Neural progenitor cell (in vitro differentiated cells): ENCODE measurements at regions not wholly inside any gene's neighbourhood (a gene's known extent, or its start where the extent isn't known, plus 50 kb on each side); places are given as distances from the start of the nearest gene placed in this dataset.

Source experiments
- DNase-seq: peaks from one replicate; pipeline ENCODE4 v3.0.0-alpha.2; 2016; ENCODE audit warnings: low spot score
- H2AFZ ChIP-seq: fragments of 200-600 bp; sonication (generic); replicated peaks from 2 replicates; pipeline ENCODE4 v1.6.1; 2016; ENCODE audit warnings: antibody characterized with exemption
- H3F3A ChIP-seq: fragments of 200-600 bp; sonication (generic); 2 replicates; pipeline ENCODE4 v1.6.1; 2016; ENCODE audit warnings: antibody characterized with exemption, low read depth
- H3K27ac ChIP-seq: fragments of 200-600 bp; sonication (generic); 2 replicates; pipeline ENCODE4 v1.5.1; 2016; ENCODE audit warnings: mild to moderate bottlenecking
- H3K27me3 ChIP-seq: fragments of 200-600 bp; sonication (generic); 2 replicates; pipeline ENCODE4 v1.6.1; 2016; ENCODE audit warnings: mild to moderate bottlenecking, moderate library complexity
- H3K36me3 ChIP-seq: fragments of 200-600 bp; sonication (generic); 2 replicates; pipeline ENCODE4 v1.5.1; 2016
- H3K4me1 ChIP-seq: fragments of 200-600 bp; sonication (generic); 2 replicates; pipeline ENCODE4 v1.6.1; 2016; ENCODE audit warnings: mixed run types
- H3K4me2 ChIP-seq: fragments of 200-600 bp; sonication (generic); 2 replicates; pipeline ENCODE4 v1.6.1; 2016
- H3K4me3 ChIP-seq: fragments of 200-600 bp; sonication (generic); 2 replicates; pipeline ENCODE4 v1.5.1; 2016
- H3K79me2 ChIP-seq: fragments of 200-600 bp; sonication (generic); 2 replicates; pipeline ENCODE4 v1.6.1; 2016; ENCODE audit warnings: low read depth
- H3K9ac ChIP-seq: fragments of 200-600 bp; sonication (generic); 2 replicates; pipeline ENCODE4 v1.6.1; 2016
- H3K9me3 ChIP-seq: fragments of 200-600 bp; sonication (generic); 2 replicates; pipeline ENCODE4 v1.5.1; 2016; ENCODE audit warnings: low read depth
- H4K20me1 ChIP-seq: fragments of 200-600 bp; sonication (generic); 2 replicates; pipeline ENCODE4 v1.6.1; 2016; ENCODE audit warnings: low read depth
- H3K27ac Mint-ChIP-seq: 3 replicates; pipeline ENCODE4 v1.8.0; 2021; ENCODE audit warnings: mixed read lengths
- H3K27me3 Mint-ChIP-seq: 2 replicates; pipeline ENCODE4 v1.8.0; 2022; ENCODE audit warnings: low read depth, mild to moderate bottlenecking, inconsistent platforms, moderate library complexity, mixed read lengths; ENCODE audit not compliant: insufficient read depth
- H3K36me3 Mint-ChIP-seq: 3 replicates; pipeline ENCODE4 v1.8.0; 2021; ENCODE audit warnings: mixed read lengths
- H3K4me1 Mint-ChIP-seq: 3 replicates; pipeline ENCODE4 v1.8.0; 2021; ENCODE audit warnings: mixed read lengths
- H3K4me3 Mint-ChIP-seq: 3 replicates; pipeline ENCODE4 v1.8.0; 2021; ENCODE audit warnings: mild to moderate bottlenecking, moderate library complexity, mixed read lengths
- H3K9me3 Mint-ChIP-seq: 3 replicates; pipeline ENCODE4 v1.8.0; 2020; ENCODE audit warnings: mixed read lengths
- EZH2 ChIP-seq: fragments of 200-600 bp; sonication (generic); IDR thresholded peaks from 2 replicates; pipeline ENCODE4 v1.6.1; 2017; ENCODE audit warnings: antibody characterized with exemption, mild to moderate bottlenecking, moderate library complexity
- EZH2phosphoT487 ChIP-seq: fragments of 200-600 bp; sonication (generic); IDR thresholded peaks from 2 replicates; pipeline ENCODE4 v1.6.1; 2017; ENCODE audit warnings: antibody characterized with exemption
- TF ChIP-seq, protein P1 (sequence below): fragments of 200-600 bp; sonication (generic); IDR thresholded peaks from 2 replicates; pipeline ENCODE4 v1.5.1; 2017; ENCODE audit warnings: antibody characterized with exemption, mild to moderate bottlenecking

DNA sequence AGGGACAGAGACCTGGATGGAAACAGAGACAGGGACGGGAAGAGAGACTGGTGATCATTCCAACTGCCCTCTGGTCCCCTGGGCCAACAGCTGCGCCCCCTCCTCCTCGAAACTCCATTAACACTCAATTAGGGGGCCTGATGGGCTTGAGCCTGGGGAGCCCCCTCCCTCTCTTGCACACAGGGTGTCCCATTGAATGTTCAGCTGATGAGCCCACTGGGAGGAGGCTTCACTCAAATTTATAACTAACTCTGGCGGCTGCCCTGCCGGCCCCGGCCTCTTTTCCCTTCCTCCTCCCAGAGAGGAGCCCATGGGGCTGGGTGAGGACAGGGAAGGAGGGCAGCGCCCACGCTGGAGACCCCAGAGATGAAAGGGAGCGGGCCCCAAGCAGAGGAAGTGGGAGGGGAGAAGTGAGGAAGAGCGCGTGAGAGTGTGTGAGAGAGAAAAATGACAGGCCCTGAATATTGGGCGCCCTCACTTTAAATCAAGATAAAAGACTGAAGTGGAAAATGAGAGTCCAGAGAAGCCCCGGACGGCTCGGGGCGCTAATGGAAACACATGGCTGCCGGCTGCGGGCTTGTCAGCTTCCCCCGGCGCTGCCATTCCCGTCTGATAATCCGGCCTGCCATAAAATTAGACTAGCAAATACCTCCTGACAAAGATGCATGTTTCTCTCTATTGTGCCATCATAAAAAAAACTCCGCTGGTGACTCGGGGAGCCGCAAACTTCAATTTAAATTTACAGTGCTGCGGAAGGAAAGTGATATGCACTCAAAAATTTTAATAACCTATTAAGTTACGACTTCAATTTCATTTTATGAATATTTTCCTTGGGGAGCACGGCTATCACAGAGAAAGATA is 58.0 kb upstream of the PAX2 start:
- H3K4me2 ChIP-seq = no peak overlapping the region
- H3K4me1 Mint-ChIP-seq = peaks cover 20% of the 10 kb centered on the region
- H3K27me3 Mint-ChIP-seq = peaks cover 47% of the 10 kb centered on the region

DNA sequence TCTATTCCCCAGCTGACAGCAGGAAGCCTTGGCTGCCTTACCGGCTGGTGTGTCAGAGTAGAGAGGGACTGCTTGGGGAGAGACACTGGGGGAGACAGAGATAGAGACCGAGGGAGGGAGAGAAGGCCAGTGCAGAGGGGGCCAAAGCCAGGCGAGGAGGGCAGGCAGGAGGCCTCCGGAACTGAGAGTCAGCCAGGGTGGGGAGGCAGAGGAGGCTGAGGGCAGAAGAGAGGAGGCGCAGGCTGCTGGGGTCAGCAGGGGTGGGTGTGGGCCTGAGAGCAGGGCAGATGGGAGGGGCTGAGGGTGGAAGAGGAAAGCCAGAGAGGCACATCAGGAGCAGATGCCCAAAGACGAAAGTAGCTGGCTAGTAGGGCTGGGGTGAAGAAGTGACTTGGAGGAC is 57.2 kb upstream of the PAX2 start:
- TF ChIP-seq, protein P1, sequence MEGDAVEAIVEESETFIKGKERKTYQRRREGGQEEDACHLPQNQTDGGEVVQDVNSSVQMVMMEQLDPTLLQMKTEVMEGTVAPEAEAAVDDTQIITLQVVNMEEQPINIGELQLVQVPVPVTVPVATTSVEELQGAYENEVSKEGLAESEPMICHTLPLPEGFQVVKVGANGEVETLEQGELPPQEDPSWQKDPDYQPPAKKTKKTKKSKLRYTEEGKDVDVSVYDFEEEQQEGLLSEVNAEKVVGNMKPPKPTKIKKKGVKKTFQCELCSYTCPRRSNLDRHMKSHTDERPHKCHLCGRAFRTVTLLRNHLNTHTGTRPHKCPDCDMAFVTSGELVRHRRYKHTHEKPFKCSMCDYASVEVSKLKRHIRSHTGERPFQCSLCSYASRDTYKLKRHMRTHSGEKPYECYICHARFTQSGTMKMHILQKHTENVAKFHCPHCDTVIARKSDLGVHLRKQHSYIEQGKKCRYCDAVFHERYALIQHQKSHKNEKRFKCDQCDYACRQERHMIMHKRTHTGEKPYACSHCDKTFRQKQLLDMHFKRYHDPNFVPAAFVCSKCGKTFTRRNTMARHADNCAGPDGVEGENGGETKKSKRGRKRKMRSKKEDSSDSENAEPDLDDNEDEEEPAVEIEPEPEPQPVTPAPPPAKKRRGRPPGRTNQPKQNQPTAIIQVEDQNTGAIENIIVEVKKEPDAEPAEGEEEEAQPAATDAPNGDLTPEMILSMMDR = no peak
- TF ChIP-seq EZH2 (no peak), EZH2phosphoT487 (no peak)
- Histone ChIP-seq H3F3A (peaks cover 8% of the 10 kb centered on the region), H3K9me3 (no peaks in the 10 kb centered on the region), H3K9ac (no peak overlapping the region), H3K27me3 (peaks cover 100% of the 10 kb centered on the region), H3K4me1 (peaks cover 23% of the 10 kb centered on the region), H3K36me3 (no peaks in the 10 kb centered on the region), H3K4me2 (no peak overlapping the region), H3K4me3 (no peak overlapping the region), H3K27ac (no peak overlapping the region), H4K20me1 (peaks cover 42% of the 10 kb centered on the region), H3K79me2 (no peaks in the 10 kb centered on the region), H2AFZ (no peak overlapping the region)
- no peak for DNase-seq
- Mint-ChIP-seq H3K27me3 (peaks cover 39% of the 10 kb centered on the region), H3K9me3 (no peaks in the 10 kb centered on the region), H3K4me3 (no peak overlapping the region), H3K36me3 (no peaks in the 10 kb centered on the region), H3K27ac (no peak overlapping the region), H3K4me1 (peaks cover 18% of the 10 kb centered on the region)

More for the DNA sequence above, 58.0 kb upstream of the PAX2 start:
- Histone ChIP-seq H3F3A (peaks cover 8% of the 10 kb centered on the region), H3K79me2 (no peaks in the 10 kb centered on the region), H3K27me3 (peaks cover 100% of the 10 kb centered on the region), H3K4me1 (peaks cover 23% of the 10 kb centered on the region), H3K27ac (no peak overlapping the region), H2AFZ (no peak overlapping the region), H4K20me1 (peaks cover 50% of the 10 kb centered on the region), H3K36me3 (no peaks in the 10 kb centered on the region), H3K9me3 (no peaks in the 10 kb centered on the region), H3K4me3 (no peak overlapping the region), H3K9ac (no peak overlapping the region)
- peaks cover 1% of the 10 kb centered on the region for H3K9me3 Mint-ChIP-seq
- peak; percentile 62 for TF ChIP-seq EZH2
- TF ChIP-seq EZH2phosphoT487 = no peak
- no peak overlapping the region for H3K4me3 Mint-ChIP-seq
- H3K36me3 Mint-ChIP-seq = no peaks in the 10 kb centered on the region
- H3K27ac Mint-ChIP-seq = no peak overlapping the region
- DNase-seq = peak; percentile 24

DNA sequence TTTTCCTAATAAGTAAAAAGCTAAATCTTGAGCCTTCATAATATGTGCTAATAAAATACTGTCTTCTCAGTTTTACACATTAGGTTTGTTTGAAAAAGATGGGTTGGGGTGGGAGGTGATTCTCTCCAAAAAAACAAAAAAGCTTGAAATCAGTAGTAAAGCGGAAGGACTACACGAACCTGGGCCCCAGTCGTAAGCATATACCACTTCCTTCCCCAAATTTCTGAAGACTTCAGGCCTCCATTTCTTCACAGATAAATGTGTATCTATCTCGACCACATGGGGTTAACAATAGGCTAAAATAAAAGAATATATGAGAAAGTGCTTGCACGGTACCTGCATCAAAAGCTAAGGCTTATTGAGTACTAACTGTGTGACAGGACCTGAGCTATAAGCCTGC is 51.6 kb upstream of the PAX2 start:
- H3K79me2 ChIP-seq = no peaks in the 10 kb centered on the region
- no peak overlapping the region for H3K27ac ChIP-seq
- no peak for TF ChIP-seq EZH2phosphoT487
- TF ChIP-seq EZH2 = no peak
- TF ChIP-seq, protein P1 = no peak
- no peaks in the 10 kb centered on the region for H4K20me1 ChIP-seq
- Mint-ChIP-seq H3K27ac (no peak overlapping the region), H3K4me3 (no peak overlapping the region), H3K36me3 (no peaks in the 10 kb centered on the region), H3K4me1 (no peaks in the 10 kb centered on the region), H3K27me3 (peaks cover 11% of the 10 kb centered on the region), H3K9me3 (no peaks in the 10 kb centered on the region)
- no peak overlapping the region for H3K4me2 ChIP-seq
- H3K4me3 ChIP-seq = no peak overlapping the region
- H3K27me3 ChIP-seq = peaks cover 99% of the 10 kb centered on the region
- no peaks in the 10 kb centered on the region for H3K36me3 ChIP-seq
- no peak overlapping the region for H2AFZ ChIP-seq
- no peak overlapping the region for H3K9ac ChIP-seq
- no peaks in the 10 kb centered on the region for H3K9me3 ChIP-seq
- H3K4me1 ChIP-seq = no peaks in the 10 kb centered on the region
- no peaks in the 10 kb centered on the region for H3F3A ChIP-seq
- no peak for DNase-seq
